ENCODE measurements at regions not wholly inside any gene's neighbourhood (a gene's known extent, or its start where the extent isn't known, plus 50 kb on each side); places are given as distances from the start of the nearest gene placed in this dataset.
"Not testable (repeated sequence)": the region's sequence is repeated elsewhere in the genome, so short reads cannot be mapped to it uniquely, and the experiment has no call there.

- POLR2A ChIA-PET, H3K9me3 Mint-ChIP-seq: not testable (repeated sequence)
Observed at GRCh38 chr2:49692022-49692421, 537.7 kb upstream of the FSHR start.

GRCh38 chr2:49687918-49688317 lies 533.6 kb upstream of the FSHR start:
- Mint-ChIP-seq H3K4me3 (no peak overlapping the region), H3K27me3 (no peaks in the 10 kb centered on the region), H3K27ac (no peak overlapping the region), H3K9me3 (peaks cover 1% of the 10 kb centered on the region), H3K4me1 (no peaks in the 10 kb centered on the region), H3K36me3 (no peaks in the 10 kb centered on the region)
- no peak for ATAC-seq (ENCODE audit: low read depth)
- no peak for DNase-seq
- POLR2A ChIA-PET = no interaction called here

More at GRCh38 chr2:49692022-49692421, 537.7 kb upstream of the FSHR start:
- not testable (repeated sequence) for H3K36me3 Mint-ChIP-seq; ATAC-seq (ENCODE audit: low read depth); H3K4me1 Mint-ChIP-seq; H3K27ac Mint-ChIP-seq; H3K27me3 Mint-ChIP-seq; H3K4me3 Mint-ChIP-seq; DNase-seq

GRCh38 chr2:49686897-49687442 lies 532.7 kb upstream of the FSHR start:
- no peak for DNase-seq
- POLR2A ChIA-PET = no interaction called here
- ATAC-seq (ENCODE audit: low read depth) = no peak
- Mint-ChIP-seq H3K36me3 (no peaks in the 10 kb centered on the region), H3K27ac (no peak overlapping the region), H3K27me3 (no peaks in the 10 kb centered on the region), H3K9me3 (peaks cover 1% of the 10 kb centered on the region), H3K4me3 (no peak overlapping the region), H3K4me1 (no peaks in the 10 kb centered on the region)

- H3K27me3 Mint-ChIP-seq = no peaks in the 10 kb centered on the region
- H3K27ac Mint-ChIP-seq = no peak overlapping the region
- H3K9me3 Mint-ChIP-seq = peaks cover 1% of the 10 kb centered on the region
- DNase-seq = no peak
- POLR2A ChIA-PET = no interaction called here
- no peaks in the 10 kb centered on the region for H3K36me3 Mint-ChIP-seq
- H3K4me3 Mint-ChIP-seq = no peak overlapping the region
- H3K4me1 Mint-ChIP-seq = no peaks in the 10 kb centered on the region
- ATAC-seq (ENCODE audit: low read depth) = no peak
Observed at GRCh38 chr2:49686291-49686690, 532.0 kb upstream of the FSHR start.

GRCh38 chr2:49677227-49677626 lies 522.9 kb upstream of the FSHR start:
- Mint-ChIP-seq H3K4me1 (no peaks in the 10 kb centered on the region), H3K9me3 (no peaks in the 10 kb centered on the region), H3K27me3 (no peaks in the 10 kb centered on the region), H3K4me3 (no peak overlapping the region), H3K27ac (no peak overlapping the region), H3K36me3 (no peaks in the 10 kb centered on the region)
- POLR2A ChIA-PET = no interaction called here
- DNase-seq (no peak), ATAC-seq (ENCODE audit: low read depth) (no peak)

- ATAC-seq (ENCODE audit: low read depth) = no peak
- peaks cover 2% of the 10 kb centered on the region for H3K9me3 Mint-ChIP-seq
- H3K36me3 Mint-ChIP-seq = no peaks in the 10 kb centered on the region
- H3K27ac Mint-ChIP-seq = no peak overlapping the region
- no peaks in the 10 kb centered on the region for H3K4me1 Mint-ChIP-seq
- DNase-seq = no peak
- POLR2A ChIA-PET = no interaction called here
- no peak overlapping the region for H3K4me3 Mint-ChIP-seq
- H3K27me3 Mint-ChIP-seq = no peaks in the 10 kb centered on the region
Observed at GRCh38 chr2:49664827-49665226, 510.5 kb upstream of the FSHR start.

GRCh38 chr2:49661809-49662208 lies 507.5 kb upstream of the FSHR start:
- DNase-seq (no peak), ATAC-seq (ENCODE audit: low read depth) (no peak)
- POLR2A ChIA-PET = no interaction called here
- no peaks in the 10 kb centered on the region for H3K4me1 Mint-ChIP-seq
- H3K27me3 Mint-ChIP-seq = no peaks in the 10 kb centered on the region
- H3K36me3 Mint-ChIP-seq = no peaks in the 10 kb centered on the region
- H3K27ac Mint-ChIP-seq = no peak overlapping the region
- peaks cover 2% of the 10 kb centered on the region for H3K9me3 Mint-ChIP-seq
- H3K4me3 Mint-ChIP-seq = no peak overlapping the region

- H3K27me3 Mint-ChIP-seq = no peaks in the 10 kb centered on the region
- no peaks in the 10 kb centered on the region for H3K36me3 Mint-ChIP-seq
- no peak overlapping the region for H3K4me3 Mint-ChIP-seq
- DNase-seq (no peak), ATAC-seq (ENCODE audit: low read depth) (no peak)
- H3K9me3 Mint-ChIP-seq = no peaks in the 10 kb centered on the region
- H3K27ac Mint-ChIP-seq = no peak overlapping the region
- no peaks in the 10 kb centered on the region for H3K4me1 Mint-ChIP-seq
- POLR2A ChIA-PET = no interaction called here
Observed at GRCh38 chr2:49656853-49657252, 502.5 kb upstream of the FSHR start.

- POLR2A ChIA-PET = no interaction called here
- H3K4me1 Mint-ChIP-seq = no peaks in the 10 kb centered on the region
- H3K36me3 Mint-ChIP-seq = no peaks in the 10 kb centered on the region
- ATAC-seq (ENCODE audit: low read depth) (no peak), DNase-seq (no peak)
- H3K27ac Mint-ChIP-seq = no peak overlapping the region
- H3K4me3 Mint-ChIP-seq = no peak overlapping the region
- no peaks in the 10 kb centered on the region for H3K27me3 Mint-ChIP-seq
- peaks cover 5% of the 10 kb centered on the region for H3K9me3 Mint-ChIP-seq
Observed at GRCh38 chr2:49643149-49643548, 488.8 kb upstream of the FSHR start.

GRCh38 chr2:49640630-49641029 lies 486.3 kb upstream of the FSHR start:
- no peaks in the 10 kb centered on the region for H3K27me3 Mint-ChIP-seq
- POLR2A ChIA-PET = no interaction called here
- H3K4me1 Mint-ChIP-seq = no peaks in the 10 kb centered on the region
- H3K4me3 Mint-ChIP-seq = no peak overlapping the region
- ATAC-seq (ENCODE audit: low read depth) (no peak), DNase-seq (no peak)
- H3K9me3 Mint-ChIP-seq = peaks cover 2% of the 10 kb centered on the region
- H3K27ac Mint-ChIP-seq = no peak overlapping the region
- no peaks in the 10 kb centered on the region for H3K36me3 Mint-ChIP-seq

- Mint-ChIP-seq H3K27ac (no peak overlapping the region), H3K9me3 (no peaks in the 10 kb centered on the region), H3K36me3 (no peaks in the 10 kb centered on the region), H3K4me1 (no peaks in the 10 kb centered on the region), H3K27me3 (no peaks in the 10 kb centered on the region), H3K4me3 (no peak overlapping the region)
- DNase-seq (no peak), ATAC-seq (ENCODE audit: low read depth) (no peak)
- POLR2A ChIA-PET = no interaction called here
Observed at GRCh38 chr2:49621016-49621415, 466.7 kb upstream of the FSHR start.

- DNase-seq (no peak), ATAC-seq (ENCODE audit: low read depth) (no peak)
- H3K36me3 Mint-ChIP-seq = no peaks in the 10 kb centered on the region
- no peak overlapping the region for H3K4me3 Mint-ChIP-seq
- no peaks in the 10 kb centered on the region for H3K9me3 Mint-ChIP-seq
- POLR2A ChIA-PET = no interaction called here
- no peak overlapping the region for H3K27ac Mint-ChIP-seq
- no peaks in the 10 kb centered on the region for H3K4me1 Mint-ChIP-seq
- H3K27me3 Mint-ChIP-seq = no peaks in the 10 kb centered on the region
Observed at GRCh38 chr2:49619804-49620203, 465.5 kb upstream of the FSHR start.

- no peak overlapping the region for H3K27ac Mint-ChIP-seq
- no peaks in the 10 kb centered on the region for H3K9me3 Mint-ChIP-seq
- POLR2A ChIA-PET = no interaction called here
- DNase-seq = no peak
- no peaks in the 10 kb centered on the region for H3K36me3 Mint-ChIP-seq
- no peak overlapping the region for H3K4me3 Mint-ChIP-seq
- H3K27me3 Mint-ChIP-seq = no peaks in the 10 kb centered on the region
- ATAC-seq (ENCODE audit: low read depth) = no peak
- no peaks in the 10 kb centered on the region for H3K4me1 Mint-ChIP-seq
Observed at GRCh38 chr2:49618491-49618890, 464.2 kb upstream of the FSHR start.

- Mint-ChIP-seq H3K4me1 (no peaks in the 10 kb centered on the region), H3K4me3 (no peak overlapping the region), H3K27ac (no peak overlapping the region), H3K9me3 (no peaks in the 10 kb centered on the region), H3K36me3 (no peaks in the 10 kb centered on the region), H3K27me3 (no peaks in the 10 kb centered on the region)
- POLR2A ChIA-PET = no interaction called here
- no peak for DNase-seq
- ATAC-seq (ENCODE audit: low read depth) = no peak
Observed at GRCh38 chr2:49616800-49617199, 462.5 kb upstream of the FSHR start.

GRCh38 chr2:49611796-49612195 lies 457.5 kb upstream of the FSHR start:
- ATAC-seq (ENCODE audit: low read depth); H3K27ac Mint-ChIP-seq; H3K36me3 Mint-ChIP-seq; H3K27me3 Mint-ChIP-seq; H3K4me3 Mint-ChIP-seq; DNase-seq; H3K9me3 Mint-ChIP-seq; POLR2A ChIA-PET; H3K4me1 Mint-ChIP-seq: not testable (repeated sequence)
